ENCODE measurements at regions not wholly inside any gene's neighbourhood (a gene's known extent, or its start where the extent isn't known, plus 50 kb on each side); places are given as distances from the start of the nearest gene placed in this dataset.
"Not testable (repeated sequence)": the region's sequence is repeated elsewhere in the genome, so short reads cannot be mapped to it uniquely, and the experiment has no call there.

DNA sequence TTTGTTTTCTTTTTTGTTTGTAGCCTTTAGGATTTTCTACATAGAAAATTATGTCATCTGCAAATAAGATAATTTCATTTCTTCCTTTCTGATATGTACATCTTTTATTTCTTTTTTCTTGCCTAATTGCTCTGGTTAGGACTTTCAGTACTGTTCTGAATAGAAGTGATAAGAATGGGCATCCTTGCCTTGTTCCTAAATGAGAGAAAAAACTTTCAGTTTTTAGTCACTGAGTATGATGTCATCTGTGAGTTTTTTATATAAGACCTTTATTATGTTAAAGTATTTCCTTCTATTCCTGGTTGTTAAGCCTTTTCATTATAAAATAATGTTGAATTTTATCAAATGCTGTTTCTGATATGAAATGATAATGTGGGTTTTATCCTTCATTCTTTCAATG is 76.0 kb upstream of the SLC35F3 start:
- DNase-seq, result no peak
- TF ChIP-seq, protein P1, sequence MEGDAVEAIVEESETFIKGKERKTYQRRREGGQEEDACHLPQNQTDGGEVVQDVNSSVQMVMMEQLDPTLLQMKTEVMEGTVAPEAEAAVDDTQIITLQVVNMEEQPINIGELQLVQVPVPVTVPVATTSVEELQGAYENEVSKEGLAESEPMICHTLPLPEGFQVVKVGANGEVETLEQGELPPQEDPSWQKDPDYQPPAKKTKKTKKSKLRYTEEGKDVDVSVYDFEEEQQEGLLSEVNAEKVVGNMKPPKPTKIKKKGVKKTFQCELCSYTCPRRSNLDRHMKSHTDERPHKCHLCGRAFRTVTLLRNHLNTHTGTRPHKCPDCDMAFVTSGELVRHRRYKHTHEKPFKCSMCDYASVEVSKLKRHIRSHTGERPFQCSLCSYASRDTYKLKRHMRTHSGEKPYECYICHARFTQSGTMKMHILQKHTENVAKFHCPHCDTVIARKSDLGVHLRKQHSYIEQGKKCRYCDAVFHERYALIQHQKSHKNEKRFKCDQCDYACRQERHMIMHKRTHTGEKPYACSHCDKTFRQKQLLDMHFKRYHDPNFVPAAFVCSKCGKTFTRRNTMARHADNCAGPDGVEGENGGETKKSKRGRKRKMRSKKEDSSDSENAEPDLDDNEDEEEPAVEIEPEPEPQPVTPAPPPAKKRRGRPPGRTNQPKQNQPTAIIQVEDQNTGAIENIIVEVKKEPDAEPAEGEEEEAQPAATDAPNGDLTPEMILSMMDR (IDR thresholded peaks at IDR 0.05; ENCODE audit: low read depth, low read length, missing control alignments), result no peak
- Histone ChIP-seq H3K27ac (no peak overlapping the region), H3K4me3 (ENCODE audit: low read depth, low read length) (no peak overlapping the region), H3K36me3 (replicated peaks) (no peaks in the 10 kb centered on the region), H3K27me3 (replicated peaks) (no peaks in the 10 kb centered on the region)
- in situ Hi-C loops (cut with HindIII; ENCODE audit: low pct_ligation_motif_present, low sequenced_read_pairs), result no loop called here

DNA sequence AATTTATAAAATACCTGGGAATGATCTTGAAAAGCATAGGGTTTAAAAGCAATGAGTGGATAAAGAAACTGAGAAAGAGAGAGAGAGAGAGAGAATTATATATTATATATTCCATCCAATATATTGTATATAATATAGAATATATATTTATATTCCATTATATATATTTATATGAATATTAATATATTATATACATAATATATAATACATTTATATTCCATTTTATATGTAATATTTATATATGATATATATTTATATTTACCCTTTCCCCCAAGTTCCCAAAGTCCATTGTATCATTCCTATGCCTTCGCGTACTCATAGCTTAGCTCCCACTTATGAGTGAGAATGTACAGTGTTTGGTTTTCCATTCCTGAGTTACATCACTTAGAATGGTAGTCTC is 69.9 kb upstream of the SLC35F3 start:
- H3K27me3 ChIP-seq (replicated peaks), result no peaks in the 10 kb centered on the region
- no peak overlapping the region for H3K4me3 ChIP-seq (ENCODE audit: low read depth, low read length)
- no peak overlapping the region for H3K27ac ChIP-seq
- in situ Hi-C loops (cut with HindIII; ENCODE audit: low pct_ligation_motif_present, low sequenced_read_pairs), result no loop called here
- TF ChIP-seq, protein P1 (IDR thresholded peaks at IDR 0.05; ENCODE audit: low read depth, low read length, missing control alignments), result no peak
- no peak for DNase-seq
- H3K36me3 ChIP-seq (replicated peaks), result no peaks in the 10 kb centered on the region

DNA sequence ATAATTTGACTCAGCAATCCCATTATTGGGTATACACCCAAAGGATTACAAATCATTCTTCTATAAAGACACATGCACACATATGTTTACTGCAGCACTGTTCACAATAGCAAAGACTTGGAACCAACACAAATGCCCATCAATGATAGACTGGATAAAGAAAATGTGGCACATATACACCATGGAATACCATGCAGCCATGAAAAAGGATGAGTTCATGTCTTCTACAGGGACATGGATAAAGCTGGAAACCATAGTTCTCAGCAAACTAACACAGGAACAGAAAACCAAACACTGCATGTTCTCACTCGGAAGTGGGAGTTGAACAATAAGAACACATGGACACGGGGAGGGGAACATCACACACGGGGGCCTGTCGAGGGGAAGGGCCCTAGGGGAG is 66.3 kb upstream of the SLC35F3 start:
- DNase-seq; H3K36me3 ChIP-seq (replicated peaks); H3K27ac ChIP-seq; H3K4me3 ChIP-seq (ENCODE audit: low read depth, low read length); in situ Hi-C loops (cut with HindIII; ENCODE audit: low pct_ligation_motif_present, low sequenced_read_pairs); H3K27me3 ChIP-seq (replicated peaks): not testable (repeated sequence)

DNA sequence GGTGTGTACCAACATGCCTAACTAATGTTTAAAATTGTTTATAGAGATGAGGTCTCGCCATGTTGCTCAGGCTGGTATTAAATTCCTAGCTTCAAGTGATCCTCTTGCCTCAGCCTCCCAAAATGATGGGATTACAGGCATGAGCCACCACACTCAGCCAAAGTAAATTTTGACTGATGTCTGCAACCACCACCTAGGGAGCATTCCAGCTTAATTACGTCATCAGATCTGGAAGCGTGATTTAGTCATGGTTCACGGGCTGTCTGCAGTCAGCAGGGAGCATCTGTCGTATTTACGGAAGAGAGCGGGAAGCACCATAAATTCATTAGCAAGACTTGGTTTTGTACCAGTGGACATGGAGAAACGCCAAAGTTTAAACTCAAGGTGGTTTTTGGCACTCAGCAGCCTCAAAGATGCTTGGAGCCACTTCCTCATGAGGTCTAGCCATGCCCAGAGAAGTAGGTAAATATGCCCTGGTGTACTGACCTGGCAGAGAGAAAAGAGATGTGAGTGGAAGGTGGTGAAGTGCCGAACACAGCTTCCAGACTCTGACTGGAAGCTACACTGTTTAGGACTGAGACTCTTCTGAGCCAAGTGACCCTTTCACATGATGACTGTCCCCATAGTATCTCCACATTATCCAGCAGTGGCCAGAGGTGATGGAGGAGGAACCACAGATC is 60.8 kb upstream of the SLC35F3 start:
- Histone ChIP-seq H3K27me3 (replicated peaks) (no peaks in the 10 kb centered on the region), H3K27ac (no peak overlapping the region), H3K4me3 (ENCODE audit: low read depth, low read length) (no peak overlapping the region), H3K36me3 (replicated peaks) (no peaks in the 10 kb centered on the region)
- DNase-seq, result no peak
- TF ChIP-seq, protein P1 (IDR thresholded peaks at IDR 0.05; ENCODE audit: low read depth, low read length, missing control alignments), result no peak
- in situ Hi-C loops (cut with HindIII; ENCODE audit: low pct_ligation_motif_present, low sequenced_read_pairs), result no loop called here

DNA sequence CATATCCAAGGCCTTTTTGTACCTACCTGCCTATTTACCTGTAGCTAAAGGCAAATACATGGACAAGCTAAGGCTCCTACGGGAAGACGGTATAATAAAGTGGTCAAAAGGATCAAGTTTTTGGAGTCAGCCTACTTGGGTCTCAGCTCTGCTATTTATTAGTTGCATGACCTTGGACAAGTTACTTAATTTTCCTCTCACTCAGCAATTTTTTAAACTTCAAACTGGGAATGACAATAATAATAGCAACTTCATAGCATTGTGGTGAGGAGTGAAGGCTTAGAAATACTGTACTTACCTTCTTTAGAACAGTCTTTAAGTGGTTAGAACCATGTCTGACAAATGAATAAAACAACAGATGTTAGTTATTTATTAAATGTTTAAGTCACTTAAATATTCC is 60.2 kb upstream of the SLC35F3 start:
- DNase-seq, result no peak
- Histone ChIP-seq H3K27ac (no peak overlapping the region), H3K36me3 (replicated peaks) (no peaks in the 10 kb centered on the region), H3K4me3 (ENCODE audit: low read depth, low read length) (no peak overlapping the region), H3K27me3 (replicated peaks) (no peaks in the 10 kb centered on the region)
- TF ChIP-seq, protein P1 (IDR thresholded peaks at IDR 0.05; ENCODE audit: low read depth, low read length, missing control alignments), result no peak
- in situ Hi-C loops (cut with HindIII; ENCODE audit: low pct_ligation_motif_present, low sequenced_read_pairs), result no loop called here

DNA sequence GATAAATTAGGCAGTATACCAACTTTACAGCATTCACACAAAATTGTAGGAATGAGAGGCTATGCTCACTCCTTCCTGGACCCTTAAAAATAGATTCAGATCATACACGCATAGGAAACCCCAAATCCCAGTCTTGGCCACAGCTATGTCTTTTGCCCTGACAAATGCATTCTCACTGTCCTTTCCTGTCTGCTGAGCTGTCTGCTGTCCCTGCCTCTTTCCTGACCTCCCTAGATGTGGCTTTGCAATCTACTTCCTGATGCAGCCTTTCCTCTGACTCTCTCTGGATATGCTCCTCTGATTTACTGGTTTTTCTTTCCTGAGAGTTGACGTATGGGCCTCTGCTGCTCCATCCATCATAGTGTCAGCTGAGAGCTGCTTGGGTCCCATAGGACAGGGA is 59.8 kb upstream of the SLC35F3 start:
- Histone ChIP-seq H3K4me3 (ENCODE audit: low read depth, low read length) (no peak overlapping the region), H3K36me3 (replicated peaks) (no peaks in the 10 kb centered on the region), H3K27me3 (replicated peaks) (no peaks in the 10 kb centered on the region), H3K27ac (no peak overlapping the region)
- in situ Hi-C loops (cut with HindIII; ENCODE audit: low pct_ligation_motif_present, low sequenced_read_pairs), result no loop called here
- DNase-seq, result no peak
- TF ChIP-seq, protein P1 (IDR thresholded peaks at IDR 0.05; ENCODE audit: low read depth, low read length, missing control alignments), result no peak
